Upper lobe of right lung (tissue), 1 donor: ENCODE measurements at regions not wholly inside any gene's neighbourhood (a gene's known extent, or its start where the extent isn't known, plus 50 kb on each side); places are given as distances from the start of the nearest gene placed in this dataset.

ENCODE experiments used
- ATAC-seq: fragments of 200-7000 bp; cut with Tn5 transposase; one replicate; pipeline ENCODE4 v1.9.1; 2020; ENCODE audit warnings: mild to moderate bottlenecking, moderate library complexity
- DNase-seq: peaks from one replicate; pipeline ENCODE4 v3.0.0-alpha.2; 2020
- H3K27ac ChIP-seq: fragments of 200-600 bp; one replicate; pipeline ENCODE4 v1.8.0; 2022
- H3K27me3 ChIP-seq: fragments of 200-600 bp; one replicate; pipeline ENCODE4 v1.8.0; 2022; ENCODE audit warnings: mild to moderate bottlenecking
- H3K36me3 ChIP-seq: fragments of 200-600 bp; one replicate; pipeline ENCODE4 v1.8.0; 2022
- H3K4me1 ChIP-seq: fragments of 200-600 bp; one replicate; pipeline ENCODE4 v1.8.0; 2022
- H3K4me3 ChIP-seq: fragments of 200-600 bp; one replicate; pipeline ENCODE4 v1.8.0; 2022; ENCODE audit warnings: mild to moderate bottlenecking
- H3K9me3 ChIP-seq: fragments of 200-600 bp; one replicate; pipeline ENCODE4 v1.8.0; 2022
- CTCF ChIP-seq: fragments of 200-600 bp; IDR thresholded peaks from one replicate; pipeline ENCODE4 v1.8.0; 2022; ENCODE audit warnings: antibody characterized with exemption
- intact Hi-C: fragments of 100-400 bp; cut with DNase I; formaldehyde crosslinking; loops from one replicate; pipeline ENCODE4 v1.11.0; 2022
- donor health status: DM: no; HTN: yes; CAD: no; lungs with severe emphysema.

GRCh38 chr1:30523055-30524020, 200.0 kb downstream of the MATN1 start:
- no peak for TF ChIP-seq CTCF
- intact Hi-C loops: no loop called here
- H3K36me3 ChIP-seq: no peaks in the 10 kb centered on the region
- no peak for ATAC-seq
- H3K4me1 ChIP-seq: peaks cover 5% of the 10 kb centered on the region
- no peak overlapping the region for H3K4me3 ChIP-seq
- no peaks in the 10 kb centered on the region for H3K9me3 ChIP-seq
- DNase-seq: no peak
- no peaks in the 10 kb centered on the region for H3K27me3 ChIP-seq
- no peak overlapping the region for H3K27ac ChIP-seq

GRCh38 chr1:30522031-30523004, 201.1 kb downstream of the MATN1 start:
- H3K27me3 ChIP-seq: no peaks in the 10 kb centered on the region
- DNase-seq (no peak), ATAC-seq (peak; percentile 35)
- H3K9me3 ChIP-seq: no peaks in the 10 kb centered on the region
- no peak for TF ChIP-seq CTCF
- intact Hi-C loops: no loop called here
- H3K36me3 ChIP-seq: no peaks in the 10 kb centered on the region
- H3K4me3 ChIP-seq: no peak overlapping the region
- H3K27ac ChIP-seq: no peak overlapping the region
- peaks cover 5% of the 10 kb centered on the region for H3K4me1 ChIP-seq

- Histone ChIP-seq H3K4me1 (peaks cover 5% of the 10 kb centered on the region), H3K4me3 (no peak overlapping the region), H3K36me3 (no peaks in the 10 kb centered on the region), H3K27me3 (no peaks in the 10 kb centered on the region), H3K27ac (no peak overlapping the region), H3K9me3 (no peaks in the 10 kb centered on the region)
- TF ChIP-seq CTCF: no peak
- ATAC-seq (no peak), DNase-seq (no peak)
- intact Hi-C loops: no loop called here
Measured at GRCh38 chr1:30521261-30521865, 202.0 kb downstream of the MATN1 start.

GRCh38 chr1:30520476-30520875, 202.9 kb downstream of the MATN1 start:
- Histone ChIP-seq H3K27me3 (no peaks in the 10 kb centered on the region), H3K4me1 (peaks cover 5% of the 10 kb centered on the region), H3K4me3 (no peak overlapping the region), H3K36me3 (no peaks in the 10 kb centered on the region), H3K27ac (no peak overlapping the region), H3K9me3 (no peaks in the 10 kb centered on the region)
- no peak for TF ChIP-seq CTCF
- DNase-seq (no peak), ATAC-seq (no peak)
- intact Hi-C loops: no loop called here

GRCh38 chr1:30519201-30519763, 204.1 kb downstream of the MATN1 start:
- DNase-seq (no peak), ATAC-seq (no peak)
- no peaks in the 10 kb centered on the region for H3K36me3 ChIP-seq
- intact Hi-C loops: no loop called here
- TF ChIP-seq CTCF: no peak
- no peaks in the 10 kb centered on the region for H3K9me3 ChIP-seq
- no peaks in the 10 kb centered on the region for H3K27me3 ChIP-seq
- H3K27ac ChIP-seq: no peak overlapping the region
- peaks cover 5% of the 10 kb centered on the region for H3K4me1 ChIP-seq
- no peak overlapping the region for H3K4me3 ChIP-seq
